ENCODE measurements at regions not wholly inside any gene's neighbourhood (a gene's known extent, or its start where the extent isn't known, plus 50 kb on each side); places are given as distances from the start of the nearest gene placed in this dataset.
"Not testable (repeated sequence)": the region's sequence is repeated elsewhere in the genome, so short reads cannot be mapped to it uniquely, and the experiment has no call there.

- H3K27ac ChIP-seq (ENCODE audit: low read length); H3K79me2 ChIP-seq (ENCODE audit: low read length); H3K4me2 ChIP-seq (ENCODE audit: low read depth, low read length, poor library complexity, severe bottlenecking); H3K9me2 ChIP-seq (replicated peaks; ENCODE audit: insufficient read depth, low read length); H3K36me3 ChIP-seq (ENCODE audit: insufficient read depth, low read length); DNase-seq; H3K9ac ChIP-seq (ENCODE audit: low read length); H3K27me3 ChIP-seq (ENCODE audit: low read length); H3K4me1 ChIP-seq (ENCODE audit: low read length); H3K4me3 ChIP-seq (ENCODE audit: low read length); H4K20me1 ChIP-seq (ENCODE audit: insufficient read depth, low read depth, low read length); H3K9me3 ChIP-seq (ENCODE audit: low read length); H2AFZ ChIP-seq (ENCODE audit: low read length): not testable (repeated sequence)
Measured at GRCh38 chr6:140258302-140258701, 883.9 kb upstream of the CITED2 start.

- H3K4me2 ChIP-seq (ENCODE audit: low read depth, low read length, poor library complexity, severe bottlenecking): no peak overlapping the region
- H3K9ac ChIP-seq (ENCODE audit: low read length): no peak overlapping the region
- H3K27me3 ChIP-seq (ENCODE audit: low read length): no peaks in the 10 kb centered on the region
- H3K4me1 ChIP-seq (ENCODE audit: low read length): no peaks in the 10 kb centered on the region
- H3K27ac ChIP-seq (ENCODE audit: low read length): no peak overlapping the region
- no peaks in the 10 kb centered on the region for H3K79me2 ChIP-seq (ENCODE audit: low read length)
- H2AFZ ChIP-seq (ENCODE audit: low read length): no peak overlapping the region
- H3K9me3 ChIP-seq (ENCODE audit: low read length): no peaks in the 10 kb centered on the region
- no peaks in the 10 kb centered on the region for H4K20me1 ChIP-seq (ENCODE audit: insufficient read depth, low read depth, low read length)
- H3K4me3 ChIP-seq (ENCODE audit: low read length): no peak overlapping the region
- no peaks in the 10 kb centered on the region for H3K36me3 ChIP-seq (ENCODE audit: insufficient read depth, low read length)
- no peak for DNase-seq
- H3K9me2 ChIP-seq (replicated peaks; ENCODE audit: insufficient read depth, low read length): no peaks in the 10 kb centered on the region
Measured at GRCh38 chr6:140256248-140256647, 881.8 kb upstream of the CITED2 start.

- H3K4me2 ChIP-seq (ENCODE audit: low read depth, low read length, poor library complexity, severe bottlenecking): no peak overlapping the region
Measured at GRCh38 chr6:140253096-140253495, 878.6 kb upstream of the CITED2 start.

GRCh38 chr6:140252099-140252498, 877.7 kb upstream of the CITED2 start:
- no peaks in the 10 kb centered on the region for H4K20me1 ChIP-seq (ENCODE audit: insufficient read depth, low read depth, low read length)
- H3K27me3 ChIP-seq (ENCODE audit: low read length): no peaks in the 10 kb centered on the region
- H3K79me2 ChIP-seq (ENCODE audit: low read length): no peaks in the 10 kb centered on the region
- no peak for DNase-seq
- no peaks in the 10 kb centered on the region for H3K9me3 ChIP-seq (ENCODE audit: low read length)
- no peaks in the 10 kb centered on the region for H3K9me2 ChIP-seq (replicated peaks; ENCODE audit: insufficient read depth, low read length)
- no peak overlapping the region for H3K27ac ChIP-seq (ENCODE audit: low read length)
- no peaks in the 10 kb centered on the region for H3K36me3 ChIP-seq (ENCODE audit: insufficient read depth, low read length)
- H3K4me1 ChIP-seq (ENCODE audit: low read length): no peaks in the 10 kb centered on the region
- no peak overlapping the region for H3K4me3 ChIP-seq (ENCODE audit: low read length)
- no peak overlapping the region for H3K4me2 ChIP-seq (ENCODE audit: low read depth, low read length, poor library complexity, severe bottlenecking)
- no peak overlapping the region for H2AFZ ChIP-seq (ENCODE audit: low read length)
- no peak overlapping the region for H3K9ac ChIP-seq (ENCODE audit: low read length)

More at GRCh38 chr6:140253096-140253495, 878.6 kb upstream of the CITED2 start:
- DNase-seq: no peak
- Histone ChIP-seq H3K79me2 (ENCODE audit: low read length) (no peaks in the 10 kb centered on the region), H2AFZ (ENCODE audit: low read length) (no peak overlapping the region), H3K9me3 (ENCODE audit: low read length) (no peaks in the 10 kb centered on the region), H3K27ac (ENCODE audit: low read length) (no peak overlapping the region), H3K9ac (ENCODE audit: low read length) (no peak overlapping the region), H3K9me2 (replicated peaks; ENCODE audit: insufficient read depth, low read length) (no peaks in the 10 kb centered on the region), H3K36me3 (ENCODE audit: insufficient read depth, low read length) (no peaks in the 10 kb centered on the region), H3K4me3 (ENCODE audit: low read length) (no peak overlapping the region), H3K27me3 (ENCODE audit: low read length) (no peaks in the 10 kb centered on the region), H3K4me1 (ENCODE audit: low read length) (no peaks in the 10 kb centered on the region), H4K20me1 (ENCODE audit: insufficient read depth, low read depth, low read length) (no peaks in the 10 kb centered on the region)

- H3K9ac ChIP-seq (ENCODE audit: low read length): no peak overlapping the region
- H4K20me1 ChIP-seq (ENCODE audit: insufficient read depth, low read depth, low read length): no peaks in the 10 kb centered on the region
Measured at GRCh38 chr6:140245296-140246040, 871.0 kb upstream of the CITED2 start.

GRCh38 chr6:140237251-140237650, 862.8 kb upstream of the CITED2 start:
- Histone ChIP-seq H3K4me2 (ENCODE audit: low read depth, low read length, poor library complexity, severe bottlenecking) (no peak overlapping the region), H3K9me2 (replicated peaks; ENCODE audit: insufficient read depth, low read length) (no peaks in the 10 kb centered on the region), H3K79me2 (ENCODE audit: low read length) (no peaks in the 10 kb centered on the region), H3K36me3 (ENCODE audit: insufficient read depth, low read length) (no peaks in the 10 kb centered on the region), H3K27me3 (ENCODE audit: low read length) (no peaks in the 10 kb centered on the region), H4K20me1 (ENCODE audit: insufficient read depth, low read depth, low read length) (no peaks in the 10 kb centered on the region), H3K9ac (ENCODE audit: low read length) (no peak overlapping the region), H3K4me1 (ENCODE audit: low read length) (no peaks in the 10 kb centered on the region), H3K9me3 (ENCODE audit: low read length) (no peaks in the 10 kb centered on the region), H3K27ac (ENCODE audit: low read length) (no peak overlapping the region), H2AFZ (ENCODE audit: low read length) (no peak overlapping the region), H3K4me3 (ENCODE audit: low read length) (no peak overlapping the region)
- DNase-seq: no peak

More at GRCh38 chr6:140245296-140246040, 871.0 kb upstream of the CITED2 start:
- Histone ChIP-seq H3K4me3 (ENCODE audit: low read length) (no peak overlapping the region), H3K27me3 (ENCODE audit: low read length) (no peaks in the 10 kb centered on the region), H3K4me2 (ENCODE audit: low read depth, low read length, poor library complexity, severe bottlenecking) (no peak overlapping the region), H2AFZ (ENCODE audit: low read length) (no peak overlapping the region), H3K27ac (ENCODE audit: low read length) (no peak overlapping the region), H3K9me3 (ENCODE audit: low read length) (no peaks in the 10 kb centered on the region), H3K79me2 (ENCODE audit: low read length) (no peaks in the 10 kb centered on the region), H3K4me1 (ENCODE audit: low read length) (no peaks in the 10 kb centered on the region), H3K9me2 (replicated peaks; ENCODE audit: insufficient read depth, low read length) (no peaks in the 10 kb centered on the region), H3K36me3 (ENCODE audit: insufficient read depth, low read length) (no peaks in the 10 kb centered on the region)
- no peak for DNase-seq

- Histone ChIP-seq H4K20me1 (ENCODE audit: insufficient read depth, low read depth, low read length) (no peaks in the 10 kb centered on the region), H2AFZ (ENCODE audit: low read length) (no peak overlapping the region), H3K9ac (ENCODE audit: low read length) (no peak overlapping the region), H3K4me2 (ENCODE audit: low read depth, low read length, poor library complexity, severe bottlenecking) (no peak overlapping the region), H3K9me2 (replicated peaks; ENCODE audit: insufficient read depth, low read length) (no peaks in the 10 kb centered on the region), H3K27me3 (ENCODE audit: low read length) (no peaks in the 10 kb centered on the region), H3K4me3 (ENCODE audit: low read length) (no peak overlapping the region), H3K79me2 (ENCODE audit: low read length) (no peaks in the 10 kb centered on the region), H3K9me3 (ENCODE audit: low read length) (no peaks in the 10 kb centered on the region), H3K27ac (ENCODE audit: low read length) (no peak overlapping the region), H3K4me1 (ENCODE audit: low read length) (no peaks in the 10 kb centered on the region), H3K36me3 (ENCODE audit: insufficient read depth, low read length) (no peaks in the 10 kb centered on the region)
- no peak for DNase-seq
Measured at GRCh38 chr6:140236732-140237131, 862.3 kb upstream of the CITED2 start.

GRCh38 chr6:140230282-140230681, 855.8 kb upstream of the CITED2 start:
- H3K79me2 ChIP-seq (ENCODE audit: low read length): no peaks in the 10 kb centered on the region
- H2AFZ ChIP-seq (ENCODE audit: low read length): no peak overlapping the region
- no peaks in the 10 kb centered on the region for H3K36me3 ChIP-seq (ENCODE audit: insufficient read depth, low read length)
- no peaks in the 10 kb centered on the region for H3K9me3 ChIP-seq (ENCODE audit: low read length)
- H3K9ac ChIP-seq (ENCODE audit: low read length): no peak overlapping the region
- H3K27me3 ChIP-seq (ENCODE audit: low read length): no peaks in the 10 kb centered on the region
- H3K9me2 ChIP-seq (replicated peaks; ENCODE audit: insufficient read depth, low read length): no peaks in the 10 kb centered on the region
- DNase-seq: no peak
- H4K20me1 ChIP-seq (ENCODE audit: insufficient read depth, low read depth, low read length): no peaks in the 10 kb centered on the region
- no peak overlapping the region for H3K27ac ChIP-seq (ENCODE audit: low read length)
- no peak overlapping the region for H3K4me3 ChIP-seq (ENCODE audit: low read length)
- no peak overlapping the region for H3K4me2 ChIP-seq (ENCODE audit: low read depth, low read length, poor library complexity, severe bottlenecking)
- H3K4me1 ChIP-seq (ENCODE audit: low read length): no peaks in the 10 kb centered on the region

Data from Karpas-422 (cell line).